RWPE1 (cell line): ENCODE measurements at regions not wholly inside any gene's neighbourhood (a gene's known extent, or its start where the extent isn't known, plus 50 kb on each side); places are given as distances from the start of the nearest gene placed in this dataset.

Experiments
- CTCF ChIA-PET: fragments of 350-600 bp; sonication (Branson Sonifier 250); formaldehyde crosslinking; extraction: SDS; loops from one replicate; lab custom pipeline; 2021; lab: Yijun Ruan, JAX
- POLR2A ChIA-PET: fragments of 400-600 bp; formaldehyde crosslinking; extraction: SDS; loops from one replicate; lab custom pipeline; 2020; ENCODE audit warnings: antibody characterized with exemption; ENCODE audit not compliant: low non-redundant PET; lab: Yijun Ruan, JAX
- DNase-seq: peaks from one replicate; pipeline ENCODE4 v3.0.0; 2012; ENCODE audit warnings: low spot score
- H3K27ac ChIP-seq: fragments of 450-650 bp; 2 replicates; pipeline ENCODE4 v1.5.1; 2017
- TF ChIP-seq, protein P1 (sequence below): fragments of 450-650 bp; conservative IDR thresholded peaks from 2 replicates; pipeline ENCODE4 v1.5.1; 2017; ENCODE audit warnings: low read depth, mild to moderate bottlenecking

GRCh38 chr4:89400287-89401035 lies 92.9 kb upstream of the GPRIN3 start:
- CTCF ChIA-PET: no interaction called here
- no peak for DNase-seq
- POLR2A ChIA-PET: no interaction called here
- TF ChIP-seq, protein P1, sequence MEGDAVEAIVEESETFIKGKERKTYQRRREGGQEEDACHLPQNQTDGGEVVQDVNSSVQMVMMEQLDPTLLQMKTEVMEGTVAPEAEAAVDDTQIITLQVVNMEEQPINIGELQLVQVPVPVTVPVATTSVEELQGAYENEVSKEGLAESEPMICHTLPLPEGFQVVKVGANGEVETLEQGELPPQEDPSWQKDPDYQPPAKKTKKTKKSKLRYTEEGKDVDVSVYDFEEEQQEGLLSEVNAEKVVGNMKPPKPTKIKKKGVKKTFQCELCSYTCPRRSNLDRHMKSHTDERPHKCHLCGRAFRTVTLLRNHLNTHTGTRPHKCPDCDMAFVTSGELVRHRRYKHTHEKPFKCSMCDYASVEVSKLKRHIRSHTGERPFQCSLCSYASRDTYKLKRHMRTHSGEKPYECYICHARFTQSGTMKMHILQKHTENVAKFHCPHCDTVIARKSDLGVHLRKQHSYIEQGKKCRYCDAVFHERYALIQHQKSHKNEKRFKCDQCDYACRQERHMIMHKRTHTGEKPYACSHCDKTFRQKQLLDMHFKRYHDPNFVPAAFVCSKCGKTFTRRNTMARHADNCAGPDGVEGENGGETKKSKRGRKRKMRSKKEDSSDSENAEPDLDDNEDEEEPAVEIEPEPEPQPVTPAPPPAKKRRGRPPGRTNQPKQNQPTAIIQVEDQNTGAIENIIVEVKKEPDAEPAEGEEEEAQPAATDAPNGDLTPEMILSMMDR: no peak
- H3K27ac ChIP-seq: no peak overlapping the region

DNA sequence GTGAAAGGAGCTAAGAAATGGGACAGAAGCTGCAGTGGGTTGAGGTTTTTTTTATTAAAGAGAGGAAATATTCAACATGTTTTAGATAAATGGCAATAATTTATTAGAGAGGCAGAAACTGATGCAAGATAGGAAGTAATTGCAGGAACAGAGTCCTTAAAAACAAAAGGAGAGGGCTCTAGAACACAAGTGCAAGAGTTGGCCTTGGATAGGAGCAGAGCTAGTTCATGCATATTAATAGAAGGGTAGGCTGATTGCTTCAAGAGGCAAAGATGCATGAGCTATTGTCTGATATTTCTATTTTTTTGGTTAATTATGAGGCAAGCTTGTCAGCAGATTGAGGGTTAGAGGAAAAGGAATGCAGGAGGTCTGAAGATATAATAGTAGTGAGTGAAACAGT lies 91.0 kb upstream of the GPRIN3 start:
- ChIA-PET CTCF (interaction anchor here (0.5 to 0.6 kb wide), 2 partner anchors 61 to 1123 kb away, joined by 3 to 5 read pairs; no protein-coding TSS in a partner anchor), POLR2A (no interaction called here)
- DNase-seq: no peak
- TF ChIP-seq, protein P1: no peak
- no peak overlapping the region for H3K27ac ChIP-seq

GRCh38 chr4:89398146-89398545 lies 90.5 kb upstream of the GPRIN3 start:
- POLR2A ChIA-PET: no interaction called here
- TF ChIP-seq, protein P1: no peak
- DNase-seq: no peak
- no peak overlapping the region for H3K27ac ChIP-seq
- CTCF ChIA-PET: no interaction called here

DNA sequence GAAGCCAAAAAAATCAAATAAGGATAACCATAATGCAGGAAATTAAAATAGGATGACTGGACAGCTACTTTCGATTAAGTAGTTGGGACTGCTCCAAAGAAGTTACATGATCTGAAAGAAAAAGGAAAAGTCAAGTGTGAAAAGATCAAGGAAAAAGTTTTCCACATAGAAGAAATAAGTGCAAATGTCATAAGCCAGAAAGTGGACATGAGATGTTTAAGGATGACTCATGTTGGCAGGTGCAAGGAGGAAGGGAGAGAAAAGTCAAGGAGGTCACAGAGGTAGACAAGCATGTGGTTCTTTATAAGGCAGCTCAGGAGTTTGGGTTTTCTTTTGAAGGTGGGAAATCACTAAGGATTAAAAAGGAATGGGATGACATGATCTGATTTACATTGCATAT lies 89.8 kb upstream of the GPRIN3 start:
- CTCF ChIA-PET: no interaction called here
- no peak for DNase-seq
- POLR2A ChIA-PET: no interaction called here
- no peak overlapping the region for H3K27ac ChIP-seq
- TF ChIP-seq, protein P1: no peak

GRCh38 chr4:89382439-89382838 lies 74.8 kb upstream of the GPRIN3 start:
- ChIA-PET CTCF (no interaction called here), POLR2A (no interaction called here)
- TF ChIP-seq, protein P1: no peak
- no peak overlapping the region for H3K27ac ChIP-seq
- DNase-seq: no peak

GRCh38 chr4:89380980-89381379 lies 73.4 kb upstream of the GPRIN3 start:
- no peak overlapping the region for H3K27ac ChIP-seq
- POLR2A ChIA-PET: no interaction called here
- CTCF ChIA-PET: interaction anchor here (0.6 kb wide), 1 partner anchor 16 kb away, joined by 6 read pairs; no protein-coding TSS in a partner anchor

More at GRCh38 chr4:89380980-89381379, 73.4 kb upstream of the GPRIN3 start:
- TF ChIP-seq, protein P1: no peak
- DNase-seq: no peak
